Astrocyte of the cerebellum (primary cell): ENCODE measurements at regions not wholly inside any gene's neighbourhood (a gene's known extent, or its start where the extent isn't known, plus 50 kb on each side); places are given as distances from the start of the nearest gene placed in this dataset.

Source experiments
- DNase-seq: peaks from one replicate; pipeline ENCODE4 v3.0.0-alpha.2; 2011; ENCODE audit warnings: low read depth
- H3K4me3 ChIP-seq: 2 replicates; pipeline ENCODE4 v1.5.1; 2011; ENCODE audit warnings: mild to moderate bottlenecking, low read depth, low read length, moderate library complexity
- in situ Hi-C: cut with HindIII; loops from 2 replicates; pipeline ENCODE4 v1.10.0; 2017; ENCODE audit warnings: low sequenced_read_pairs
- TF ChIP-seq, protein P1 (sequence below): IDR thresholded peaks from 2 replicates; pipeline ENCODE4 v1.5.1; 2012; ENCODE audit warnings: low read length, low read depth, moderate library complexity, mild to moderate bottlenecking; ENCODE audit errors: missing control alignments

DNA sequence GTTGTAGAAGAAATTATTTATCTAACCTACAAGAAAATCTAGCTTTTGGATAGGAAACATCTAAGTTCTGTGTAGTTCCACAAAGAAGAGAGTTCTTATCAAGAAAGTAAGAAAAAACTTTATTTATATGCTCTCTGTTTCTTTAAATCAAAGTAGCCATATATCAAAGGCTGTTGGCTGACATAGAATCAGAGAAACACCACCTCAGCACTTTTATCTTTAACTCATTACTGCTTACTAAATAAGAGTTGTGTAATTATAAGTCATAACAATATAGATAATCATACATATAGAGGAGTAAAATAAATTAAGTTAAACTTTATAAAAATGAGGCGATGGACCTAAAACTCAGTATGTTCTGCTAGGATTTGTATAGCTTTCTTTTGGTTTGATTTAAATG, 570.6 kb downstream of the PCDH17 start:
- TF ChIP-seq, protein P1, sequence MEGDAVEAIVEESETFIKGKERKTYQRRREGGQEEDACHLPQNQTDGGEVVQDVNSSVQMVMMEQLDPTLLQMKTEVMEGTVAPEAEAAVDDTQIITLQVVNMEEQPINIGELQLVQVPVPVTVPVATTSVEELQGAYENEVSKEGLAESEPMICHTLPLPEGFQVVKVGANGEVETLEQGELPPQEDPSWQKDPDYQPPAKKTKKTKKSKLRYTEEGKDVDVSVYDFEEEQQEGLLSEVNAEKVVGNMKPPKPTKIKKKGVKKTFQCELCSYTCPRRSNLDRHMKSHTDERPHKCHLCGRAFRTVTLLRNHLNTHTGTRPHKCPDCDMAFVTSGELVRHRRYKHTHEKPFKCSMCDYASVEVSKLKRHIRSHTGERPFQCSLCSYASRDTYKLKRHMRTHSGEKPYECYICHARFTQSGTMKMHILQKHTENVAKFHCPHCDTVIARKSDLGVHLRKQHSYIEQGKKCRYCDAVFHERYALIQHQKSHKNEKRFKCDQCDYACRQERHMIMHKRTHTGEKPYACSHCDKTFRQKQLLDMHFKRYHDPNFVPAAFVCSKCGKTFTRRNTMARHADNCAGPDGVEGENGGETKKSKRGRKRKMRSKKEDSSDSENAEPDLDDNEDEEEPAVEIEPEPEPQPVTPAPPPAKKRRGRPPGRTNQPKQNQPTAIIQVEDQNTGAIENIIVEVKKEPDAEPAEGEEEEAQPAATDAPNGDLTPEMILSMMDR: no peak
- H3K4me3 ChIP-seq: no peak overlapping the region
- no peak for DNase-seq
- in situ Hi-C loops: no loop called here

DNA sequence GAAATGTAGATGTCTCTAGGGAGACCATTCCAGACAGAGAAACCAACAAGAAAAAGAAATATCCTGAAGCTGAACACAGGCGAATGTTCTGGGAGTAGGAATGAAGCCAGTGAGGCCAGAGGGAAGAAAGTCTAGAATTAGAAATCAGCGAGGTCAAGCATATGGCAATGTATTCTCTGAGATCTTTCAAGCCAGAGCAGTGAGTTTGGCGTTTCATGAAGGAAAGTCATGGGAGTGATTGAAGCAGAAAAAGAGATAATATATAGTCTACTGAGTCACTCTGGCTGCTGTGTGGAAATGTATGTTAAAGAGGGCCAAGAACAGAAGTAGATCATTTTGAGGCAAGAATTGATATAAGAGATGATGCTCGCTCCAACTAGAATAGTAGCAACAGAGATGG, 576.0 kb downstream of the PCDH17 start:
- TF ChIP-seq, protein P1: no peak
- in situ Hi-C loops: no loop called here
- no peak overlapping the region for H3K4me3 ChIP-seq
- no peak for DNase-seq

GRCh38 chr13:58235454-58235853, 603.9 kb downstream of the PCDH17 start:
- in situ Hi-C loops: no loop called here
- no peak overlapping the region for H3K4me3 ChIP-seq
- DNase-seq: no peak
- TF ChIP-seq, protein P1: no peak

- TF ChIP-seq, protein P1: no peak
- in situ Hi-C loops: no loop called here
- no peak overlapping the region for H3K4me3 ChIP-seq
- DNase-seq: no peak
Measured at GRCh38 chr13:58238972-58239773, 607.6 kb downstream of the PCDH17 start.

- TF ChIP-seq, protein P1: no peak
- H3K4me3 ChIP-seq: no peak overlapping the region
- DNase-seq: no peak
- in situ Hi-C loops: no loop called here
Measured at GRCh38 chr13:58239774-58240268, 608.3 kb downstream of the PCDH17 start.

- TF ChIP-seq, protein P1: no peak
- DNase-seq: no peak
- H3K4me3 ChIP-seq: no peak overlapping the region
- in situ Hi-C loops: no loop called here
Measured at GRCh38 chr13:58247080-58247479, 615.5 kb downstream of the PCDH17 start.
